WTC11 (cell line): ENCODE measurements at regions not wholly inside any gene's neighbourhood (a gene's known extent, or its start where the extent isn't known, plus 50 kb on each side); places are given as distances from the start of the nearest gene placed in this dataset.

Source experiments
- ATAC-seq: fragments of 200-7000 bp; cut with Tn5 transposase; 2 replicates; pipeline ENCODE4 v1.10.0; 2021; ENCODE audit warnings: mild to moderate bottlenecking, moderate library complexity
- CTCF ChIA-PET: fragments of 300-600 bp; sonication (Branson Sonifier 250); formaldehyde crosslinking; loops from one replicate; lab custom pipeline; 2021; ENCODE audit warnings: antibody characterized with exemption; lab: Charles Lee
- POLR2A ChIA-PET: fragments of 350-600 bp; sonication (Branson Sonifier 250); formaldehyde crosslinking; loops from one replicate; lab custom pipeline; 2021; ENCODE audit warnings: antibody characterized with exemption; lab: Charles Lee
- DNase-seq: peaks from one replicate; pipeline ENCODE4 v3.0.0; 2021; ENCODE audit warnings: low spot score
- H3K27ac Mint-ChIP-seq: 2 replicates; pipeline ENCODE4 v1.8.0; 2021; ENCODE audit warnings: mixed read lengths
- H3K27me3 Mint-ChIP-seq: 2 replicates; pipeline ENCODE4 v1.8.0; 2021; ENCODE audit warnings: low read depth, mild to moderate bottlenecking, moderate library complexity, mixed read lengths
- H3K36me3 Mint-ChIP-seq: 2 replicates; pipeline ENCODE4 v1.8.0; 2021; ENCODE audit warnings: mixed read lengths
- H3K4me1 Mint-ChIP-seq: 2 replicates; pipeline ENCODE4 v1.8.0; 2022; ENCODE audit warnings: mixed read lengths
- H3K4me3 Mint-ChIP-seq: 2 replicates; pipeline ENCODE4 v1.8.0; 2021; ENCODE audit warnings: mild to moderate bottlenecking, moderate library complexity, mixed read lengths
- H3K9me3 Mint-ChIP-seq: 2 replicates; pipeline ENCODE4 v1.8.0; 2021; ENCODE audit warnings: mixed read lengths
- ATF2 ChIP-seq: sonication (generic); formaldehyde crosslinking; IDR thresholded peaks from 2 replicates; pipeline ENCODE4 v1.8.1; 2022; ENCODE audit warnings: low read depth, missing genetic modification reagents, borderline replicate concordance
- E2F1 ChIP-seq: sonication (generic); formaldehyde crosslinking; IDR thresholded peaks from 2 replicates; pipeline ENCODE4 v1.8.0; 2022; ENCODE audit warnings: mild to moderate bottlenecking, missing genetic modification reagents
- E2F4 ChIP-seq: sonication (generic); formaldehyde crosslinking; IDR thresholded peaks from 2 replicates; pipeline ENCODE4 v1.8.1; 2022; ENCODE audit warnings: low read depth, mild to moderate bottlenecking, moderate library complexity, missing genetic modification reagents, borderline replicate concordance
- EMX1 ChIP-seq: fragments of 250-450 bp; sonication (Bioruptor Pico); IDR thresholded peaks from 2 replicates; pipeline ENCODE4 v1.8.0; 2021; ENCODE audit warnings: mild to moderate bottlenecking
- ESRRA ChIP-seq: sonication (generic); formaldehyde crosslinking; IDR thresholded peaks from 2 replicates; pipeline ENCODE4 v1.8.1; 2022; ENCODE audit warnings: mild to moderate bottlenecking, missing genetic modification reagents, borderline replicate concordance
- FOXJ3 ChIP-seq: sonication (generic); formaldehyde crosslinking; IDR thresholded peaks from 2 replicates; pipeline ENCODE4 v1.9.0; 2021; ENCODE audit warnings: missing genetic modification reagents, mild to moderate bottlenecking, borderline replicate concordance
- FOXK1 ChIP-seq: sonication (generic); formaldehyde crosslinking; IDR thresholded peaks from 2 replicates; pipeline ENCODE4 v1.8.0; 2022; ENCODE audit warnings: mild to moderate bottlenecking, moderate library complexity, missing genetic modification reagents
- GRHL2 ChIP-seq: fragments of 250-450 bp; sonication (Bioruptor Pico); IDR thresholded peaks from 2 replicates; pipeline ENCODE4 v1.8.0; 2022; ENCODE audit warnings: mild to moderate bottlenecking, moderate library complexity; ENCODE audit not compliant: insufficient replicate concordance, severe bottlenecking
- HMGA2 ChIP-seq: fragments of 250-450 bp; sonication (Bioruptor Pico); IDR thresholded peaks from 2 replicates; pipeline ENCODE4 v1.4.0; 2021; ENCODE audit warnings: mild to moderate bottlenecking, moderate library complexity
- MLX ChIP-seq: sonication (generic); formaldehyde crosslinking; IDR thresholded peaks from 2 replicates; pipeline ENCODE4 v1.8.1; 2023; ENCODE audit warnings: mild to moderate bottlenecking, missing genetic modification reagents, moderate library complexity
- MYBL2 ChIP-seq: sonication (generic); formaldehyde crosslinking; IDR thresholded peaks from 2 replicates; pipeline ENCODE4 v1.8.1; 2023; ENCODE audit warnings: mild to moderate bottlenecking, moderate library complexity, missing genetic modification reagents
- NFE2L1 ChIP-seq: sonication (generic); formaldehyde crosslinking; IDR thresholded peaks from 2 replicates; pipeline ENCODE4 v1.8.1; 2023; ENCODE audit warnings: missing genetic modification reagents
- PRRX2 ChIP-seq: fragments of 250-450 bp; sonication (Bioruptor Pico); IDR thresholded peaks from 2 replicates; pipeline ENCODE4 v1.8.0; 2021; ENCODE audit warnings: mild to moderate bottlenecking
- SMAD3 ChIP-seq: sonication (generic); formaldehyde crosslinking; IDR thresholded peaks from 2 replicates; pipeline ENCODE4 v1.8.0; 2022; ENCODE audit warnings: missing genetic modification reagents, mild to moderate bottlenecking, borderline replicate concordance
- SMAD4 ChIP-seq: sonication (generic); formaldehyde crosslinking; IDR thresholded peaks from 2 replicates; pipeline ENCODE4 v1.8.0; 2022; ENCODE audit warnings: mild to moderate bottlenecking, missing genetic modification reagents
- USF1 ChIP-seq: sonication (generic); formaldehyde crosslinking; IDR thresholded peaks from 2 replicates; pipeline ENCODE4 v1.8.0; 2022; ENCODE audit warnings: mild to moderate bottlenecking, missing genetic modification reagents
- ZBTB43 ChIP-seq: sonication (generic); formaldehyde crosslinking; IDR thresholded peaks from 2 replicates; pipeline ENCODE4 v1.8.1; 2023; ENCODE audit warnings: mild to moderate bottlenecking, missing genetic modification reagents
- ZNF138 ChIP-seq: sonication (generic); formaldehyde crosslinking; conservative IDR thresholded peaks from 2 replicates; pipeline ENCODE4 v1.8.1; 2022; ENCODE audit warnings: mild to moderate bottlenecking, moderate library complexity, missing genetic modification reagents
- ZNF416 ChIP-seq: fragments of 250-450 bp; sonication (Bioruptor Pico); IDR thresholded peaks from 2 replicates; pipeline ENCODE4 v1.9.0; 2021; ENCODE audit warnings: mild to moderate bottlenecking, inconsistent platforms
- TF ChIP-seq, protein P1 (sequence below): sonication (generic); formaldehyde crosslinking; IDR thresholded peaks from 2 replicates; pipeline ENCODE4 v1.8.1; 2022; ENCODE audit warnings: mild to moderate bottlenecking, missing genetic modification reagents, moderate library complexity, borderline replicate concordance
- TF ChIP-seq, protein P2 (sequence below): sonication (generic); formaldehyde crosslinking; IDR thresholded peaks from 2 replicates; pipeline ENCODE4 v1.8.1; 2023; ENCODE audit warnings: mild to moderate bottlenecking, moderate library complexity, missing genetic modification reagents

GRCh38 chr5:174180639-174181038 lies 135.1 kb downstream of the NSG2 start (continued):
- TF ChIP-seq FOXK1 (CRISPR knock-in tag) (no peak), ATF2 (CRISPR knock-in tag) (no peak), HMGA2 (CRISPR knock-in tag) (no peak), ZNF416 (no peak), ESRRA (CRISPR knock-in tag) (no peak)

- TF ChIP-seq, protein P1, sequence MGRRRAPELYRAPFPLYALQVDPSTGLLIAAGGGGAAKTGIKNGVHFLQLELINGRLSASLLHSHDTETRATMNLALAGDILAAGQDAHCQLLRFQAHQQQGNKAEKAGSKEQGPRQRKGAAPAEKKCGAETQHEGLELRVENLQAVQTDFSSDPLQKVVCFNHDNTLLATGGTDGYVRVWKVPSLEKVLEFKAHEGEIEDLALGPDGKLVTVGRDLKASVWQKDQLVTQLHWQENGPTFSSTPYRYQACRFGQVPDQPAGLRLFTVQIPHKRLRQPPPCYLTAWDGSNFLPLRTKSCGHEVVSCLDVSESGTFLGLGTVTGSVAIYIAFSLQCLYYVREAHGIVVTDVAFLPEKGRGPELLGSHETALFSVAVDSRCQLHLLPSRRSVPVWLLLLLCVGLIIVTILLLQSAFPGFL, result no peak
- TF ChIP-seq USF1 (CRISPR knock-in tag) (no peak), SMAD4 (CRISPR knock-in tag) (no peak), ZBTB43 (CRISPR knock-in tag) (no peak), EMX1 (CRISPR knock-in tag) (no peak), E2F4 (CRISPR knock-in tag) (no peak), NFE2L1 (no peak), MYBL2 (CRISPR knock-in tag) (no peak), MLX (no peak)
- TF ChIP-seq, all 79 proteins: peak for 0
- Mint-ChIP-seq H3K4me3 (no peak overlapping the region), H3K9me3 (no peaks in the 10 kb centered on the region), H3K27ac (no peak overlapping the region), H3K27me3 (peaks cover 3% of the 10 kb centered on the region; the same call in 1 of the 2 replicates), H3K4me1 (peaks cover 27% of the 10 kb centered on the region), H3K36me3 (no peaks in the 10 kb centered on the region)
- ATAC-seq (no peak), DNase-seq (no peak)
- CTCF ChIA-PET, result no interaction called here
- POLR2A ChIA-PET, result no interaction called here
Measured at GRCh38 chr5:174182111-174182510, 136.6 kb downstream of the NSG2 start.

DNA sequence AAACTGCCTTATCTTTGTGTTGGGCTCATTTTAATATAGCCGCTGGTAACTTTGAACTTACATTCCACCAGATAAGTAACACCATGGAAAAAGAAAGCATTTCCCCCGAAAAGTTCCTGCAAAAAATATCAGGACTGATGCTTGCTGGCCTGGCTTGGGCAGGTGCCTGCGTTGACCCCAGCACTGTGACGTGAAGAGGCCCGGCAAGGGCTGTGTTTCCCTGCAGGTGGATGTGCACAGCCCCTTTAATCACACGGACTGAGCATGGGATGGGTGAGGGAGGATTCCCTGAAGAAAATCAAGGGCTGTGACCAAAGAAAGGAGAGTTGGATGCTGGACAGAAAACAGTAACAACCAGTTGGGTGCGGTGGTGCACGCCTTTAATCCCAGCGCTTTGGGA lies 138.2 kb downstream of the NSG2 start:
- ATAC-seq, result no peak
- no peaks in the 10 kb centered on the region for H3K36me3 Mint-ChIP-seq
- H3K27me3 Mint-ChIP-seq, result peaks cover 3% of the 10 kb centered on the region; the same call in 1 of the 2 replicates
- H3K27ac Mint-ChIP-seq, result no peak overlapping the region
- H3K4me3 Mint-ChIP-seq, result no peak overlapping the region
- no peak for DNase-seq
- H3K4me1 Mint-ChIP-seq, result peaks cover 25% of the 10 kb centered on the region
- ChIA-PET CTCF (interaction anchor here (0.6 kb wide), 1 partner anchor 122 kb away, joined by 3 read pairs; no protein-coding TSS in a partner anchor), POLR2A (no interaction called here)
- H3K9me3 Mint-ChIP-seq, result no peaks in the 10 kb centered on the region
- no peak for TF ChIP-seq SMAD3 (CRISPR knock-in tag)

- Mint-ChIP-seq H3K9me3 (no peaks in the 10 kb centered on the region), H3K27me3 (peaks cover 3% of the 10 kb centered on the region; the same call in 1 of the 2 replicates), H3K27ac (no peak overlapping the region), H3K4me1 (peaks cover 13% of the 10 kb centered on the region), H3K4me3 (no peak overlapping the region), H3K36me3 (no peaks in the 10 kb centered on the region)
- ChIA-PET POLR2A (no interaction called here), CTCF (interaction anchor here (0.6 to 2.4 kb wide), 3 partner anchors 94 to 140 kb away, joined by 3 to 9 read pairs (median 3); partner anchors contain the start of gene NSG2)
- DNase-seq (no peak), ATAC-seq (no peak)
- TF ChIP-seq FOXJ3 (no peak), USF1 (CRISPR knock-in tag) (no peak), E2F1 (CRISPR knock-in tag) (no peak), ZNF138 (CRISPR knock-in tag) (no peak), PRRX2 (CRISPR knock-in tag) (no peak), GRHL2 (CRISPR knock-in tag) (no peak)
- TF ChIP-seq, protein P2, sequence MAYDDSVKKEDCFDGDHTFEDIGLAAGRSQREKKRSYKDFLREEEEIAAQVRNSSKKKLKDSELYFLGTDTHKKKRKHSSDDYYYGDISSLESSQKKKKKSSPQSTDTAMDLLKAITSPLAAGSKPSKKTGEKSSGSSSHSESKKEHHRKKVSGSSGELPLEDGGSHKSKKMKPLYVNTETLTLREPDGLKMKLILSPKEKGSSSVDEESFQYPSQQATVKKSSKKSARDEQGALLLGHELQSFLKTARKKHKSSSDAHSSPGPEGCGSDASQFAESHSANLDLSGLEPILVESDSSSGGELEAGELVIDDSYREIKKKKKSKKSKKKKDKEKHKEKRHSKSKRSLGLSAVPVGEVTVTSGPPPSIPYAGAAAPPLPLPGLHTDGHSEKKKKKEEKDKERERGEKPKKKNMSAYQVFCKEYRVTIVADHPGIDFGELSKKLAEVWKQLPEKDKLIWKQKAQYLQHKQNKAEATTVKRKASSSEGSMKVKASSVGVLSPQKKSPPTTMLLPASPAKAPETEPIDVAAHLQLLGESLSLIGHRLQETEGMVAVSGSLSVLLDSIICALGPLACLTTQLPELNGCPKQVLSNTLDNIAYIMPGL, result no peak
Measured at GRCh38 chr5:174185506-174185905, 140.0 kb downstream of the NSG2 start.
